Activated CD4-positive, alpha-beta memory T cell treated with anti-CD3 and anti-CD28 coated beads for 36 hours (primary cell): ENCODE measurements at regions not wholly inside any gene's neighbourhood (a gene's known extent, or its start where the extent isn't known, plus 50 kb on each side); places are given as distances from the start of the nearest gene placed in this dataset.

Source experiments
- CTCF ChIA-PET: fragments of 350-600 bp; sonication (Branson Sonifier 250); formaldehyde crosslinking; loops from one replicate; lab custom pipeline; 2021; ENCODE audit warnings: antibody characterized with exemption, inconsistent platforms; lab: Charles Lee
- POLR2A ChIA-PET: fragments of 350-600 bp; sonication (Branson Sonifier 250); formaldehyde crosslinking; loops from one replicate; lab custom pipeline; 2021; ENCODE audit warnings: antibody characterized with exemption; lab: Charles Lee
- DNase-seq: peaks from one replicate; pipeline ENCODE4 v3.0.0-alpha.2; 2020
- H3K27ac Mint-ChIP-seq: one replicate; pipeline ENCODE4 v1.8.0; 2021; ENCODE audit warnings: mixed read lengths
- H3K27me3 Mint-ChIP-seq: one replicate; pipeline ENCODE4 v1.8.0; 2021; ENCODE audit warnings: mixed read lengths
- H3K36me3 Mint-ChIP-seq: one replicate; pipeline ENCODE4 v1.8.0; 2021; ENCODE audit warnings: mixed read lengths
- H3K4me1 Mint-ChIP-seq: one replicate; pipeline ENCODE4 v1.8.0; 2021; ENCODE audit warnings: low read depth, mixed read lengths
- H3K4me3 Mint-ChIP-seq: one replicate; pipeline ENCODE4 v1.8.0; 2021; ENCODE audit warnings: mild to moderate bottlenecking, mixed read lengths
- H3K9me3 Mint-ChIP-seq: one replicate; pipeline ENCODE4 v1.8.0; 2021; ENCODE audit warnings: mixed read lengths
- intact Hi-C: fragments of 100-400 bp; cut with micrococcal nuclease; formaldehyde crosslinking; loops from one replicate; pipeline ENCODE4 v1.15.1; 2023

GRCh38 chr3:102237181-102237580 lies 197.6 kb upstream of the ZPLD1 start:
- H3K9me3 Mint-ChIP-seq, result no peaks in the 10 kb centered on the region
- CTCF ChIA-PET, result interaction anchor here (3.5 kb wide), 1 partner anchor 8 kb away, joined by 29 read pairs; no protein-coding TSS in a partner anchor
- H3K4me3 Mint-ChIP-seq, result no peak overlapping the region
- no peaks in the 10 kb centered on the region for H3K27me3 Mint-ChIP-seq
- H3K27ac Mint-ChIP-seq, result no peak overlapping the region
- H3K4me1 Mint-ChIP-seq, result no peaks in the 10 kb centered on the region
- no peaks in the 10 kb centered on the region for H3K36me3 Mint-ChIP-seq
- intact Hi-C loops, result no loop called here
- POLR2A ChIA-PET, result no interaction called here
- DNase-seq, result no peak

GRCh38 chr3:102237838-102238237 lies 197.0 kb upstream of the ZPLD1 start:
- Mint-ChIP-seq H3K36me3 (no peaks in the 10 kb centered on the region), H3K4me1 (no peaks in the 10 kb centered on the region), H3K9me3 (no peaks in the 10 kb centered on the region), H3K27ac (no peak overlapping the region), H3K4me3 (no peak overlapping the region), H3K27me3 (no peaks in the 10 kb centered on the region)
- ChIA-PET CTCF (interaction anchor here (0.6 to 3.5 kb wide), 2 partner anchors 9 to 300 kb away, joined by 3 to 29 read pairs; no protein-coding TSS in a partner anchor), POLR2A (no interaction called here)
- DNase-seq, result no peak
- intact Hi-C loops, result no loop called here

- intact Hi-C loops, result no loop called here
- ChIA-PET POLR2A (no interaction called here), CTCF (interaction anchor here (0.6 to 3.5 kb wide), 2 partner anchors 9 to 300 kb away, joined by 3 to 29 read pairs; no protein-coding TSS in a partner anchor)
- no peak overlapping the region for H3K27ac Mint-ChIP-seq
- H3K27me3 Mint-ChIP-seq, result no peaks in the 10 kb centered on the region
- no peaks in the 10 kb centered on the region for H3K9me3 Mint-ChIP-seq
- H3K36me3 Mint-ChIP-seq, result no peaks in the 10 kb centered on the region
- H3K4me3 Mint-ChIP-seq, result no peak overlapping the region
- no peaks in the 10 kb centered on the region for H3K4me1 Mint-ChIP-seq
- DNase-seq, result no peak
Measured at GRCh38 chr3:102238362-102238761, 196.5 kb upstream of the ZPLD1 start.

- intact Hi-C loops, result no loop called here
- H3K27me3 Mint-ChIP-seq, result peaks cover 2% of the 10 kb centered on the region
- no peaks in the 10 kb centered on the region for H3K9me3 Mint-ChIP-seq
- CTCF ChIA-PET, result interaction anchor here (3.5 to 4.1 kb wide), 2 partner anchors 12 kb away, joined by 27 to 29 read pairs; no protein-coding TSS in a partner anchor
- no peak overlapping the region for H3K27ac Mint-ChIP-seq
- no peak overlapping the region for H3K4me3 Mint-ChIP-seq
- H3K4me1 Mint-ChIP-seq, result no peaks in the 10 kb centered on the region
- H3K36me3 Mint-ChIP-seq, result no peaks in the 10 kb centered on the region
- POLR2A ChIA-PET, result no interaction called here
- DNase-seq, result no peak
Measured at GRCh38 chr3:102240720-102241119, 194.1 kb upstream of the ZPLD1 start.

- Mint-ChIP-seq H3K9me3 (no peaks in the 10 kb centered on the region), H3K36me3 (no peaks in the 10 kb centered on the region), H3K27ac (no peak overlapping the region), H3K4me1 (no peaks in the 10 kb centered on the region), H3K27me3 (peaks cover 12% of the 10 kb centered on the region), H3K4me3 (no peak overlapping the region)
- DNase-seq, result no peak
- intact Hi-C loops, result no loop called here
- CTCF ChIA-PET, result no interaction called here
- POLR2A ChIA-PET, result no interaction called here
Measured at GRCh38 chr3:102248981-102249705, 185.7 kb upstream of the ZPLD1 start.

GRCh38 chr3:102255736-102256135 lies 179.1 kb upstream of the ZPLD1 start:
- Mint-ChIP-seq H3K27ac (no peak overlapping the region), H3K27me3 (peaks cover 12% of the 10 kb centered on the region), H3K36me3 (no peaks in the 10 kb centered on the region), H3K4me1 (no peaks in the 10 kb centered on the region), H3K4me3 (no peak overlapping the region), H3K9me3 (no peaks in the 10 kb centered on the region)
- CTCF ChIA-PET, result no interaction called here
- DNase-seq, result no peak
- POLR2A ChIA-PET, result no interaction called here
- intact Hi-C loops, result no loop called here

- ChIA-PET POLR2A (no interaction called here), CTCF (no interaction called here)
- Mint-ChIP-seq H3K27ac (no peak overlapping the region), H3K27me3 (peaks cover 8% of the 10 kb centered on the region), H3K4me3 (no peak overlapping the region), H3K9me3 (no peaks in the 10 kb centered on the region), H3K36me3 (no peaks in the 10 kb centered on the region), H3K4me1 (no peaks in the 10 kb centered on the region)
- no peak for DNase-seq
- intact Hi-C loops, result no loop called here
Measured at GRCh38 chr3:102258666-102259227, 176.1 kb upstream of the ZPLD1 start.

GRCh38 chr3:102259663-102260062 lies 175.2 kb upstream of the ZPLD1 start:
- CTCF ChIA-PET, result no interaction called here
- no peak for DNase-seq
- intact Hi-C loops, result no loop called here
- Mint-ChIP-seq H3K36me3 (no peaks in the 10 kb centered on the region), H3K27ac (no peak overlapping the region), H3K4me1 (no peaks in the 10 kb centered on the region), H3K9me3 (no peaks in the 10 kb centered on the region), H3K27me3 (peaks cover 4% of the 10 kb centered on the region), H3K4me3 (no peak overlapping the region)
- POLR2A ChIA-PET, result no interaction called here

- CTCF ChIA-PET, result no interaction called here
- Mint-ChIP-seq H3K4me3 (no peak overlapping the region), H3K9me3 (no peaks in the 10 kb centered on the region), H3K4me1 (no peaks in the 10 kb centered on the region), H3K27me3 (peaks cover 3% of the 10 kb centered on the region), H3K27ac (no peak overlapping the region), H3K36me3 (no peaks in the 10 kb centered on the region)
- no peak for DNase-seq
- intact Hi-C loops, result no loop called here
- POLR2A ChIA-PET, result no interaction called here
Measured at GRCh38 chr3:102265720-102266119, 169.1 kb upstream of the ZPLD1 start.

GRCh38 chr3:102269406-102269805 lies 165.4 kb upstream of the ZPLD1 start:
- CTCF ChIA-PET, result no interaction called here
- intact Hi-C loops, result no loop called here
- H3K27me3 Mint-ChIP-seq, result no peaks in the 10 kb centered on the region
- DNase-seq, result no peak
- no peaks in the 10 kb centered on the region for H3K9me3 Mint-ChIP-seq
- H3K4me3 Mint-ChIP-seq, result no peak overlapping the region
- POLR2A ChIA-PET, result no interaction called here
- no peaks in the 10 kb centered on the region for H3K4me1 Mint-ChIP-seq
- no peaks in the 10 kb centered on the region for H3K36me3 Mint-ChIP-seq
- no peak overlapping the region for H3K27ac Mint-ChIP-seq

GRCh38 chr3:102290241-102290640 lies 144.6 kb upstream of the ZPLD1 start:
- ChIA-PET POLR2A (no interaction called here), CTCF (no interaction called here)
- Mint-ChIP-seq H3K36me3 (no peaks in the 10 kb centered on the region), H3K4me1 (no peaks in the 10 kb centered on the region), H3K4me3 (no peak overlapping the region), H3K9me3 (peaks cover 13% of the 10 kb centered on the region), H3K27me3 (peaks cover 5% of the 10 kb centered on the region), H3K27ac (no peak overlapping the region)
- intact Hi-C loops, result loop anchor here (2.0 kb wide), 1 partner anchor 75 kb away; no protein-coding TSS in a partner anchor
- no peak for DNase-seq

GRCh38 chr3:102295756-102296155 lies 139.1 kb upstream of the ZPLD1 start:
- H3K27ac Mint-ChIP-seq, result no peak overlapping the region
- peaks cover 2% of the 10 kb centered on the region for H3K4me1 Mint-ChIP-seq
- H3K4me3 Mint-ChIP-seq, result no peak overlapping the region
- H3K27me3 Mint-ChIP-seq, result peaks cover 4% of the 10 kb centered on the region
- ChIA-PET POLR2A (no interaction called here), CTCF (no interaction called here)
- H3K9me3 Mint-ChIP-seq, result no peaks in the 10 kb centered on the region
- intact Hi-C loops, result no loop called here
- no peaks in the 10 kb centered on the region for H3K36me3 Mint-ChIP-seq
- DNase-seq, result no peak
